ENCODE measurements at regions not wholly inside any gene's neighbourhood (a gene's known extent, or its start where the extent isn't known, plus 50 kb on each side); places are given as distances from the start of the nearest gene placed in this dataset.
"Not testable (repeated sequence)": the region's sequence is repeated elsewhere in the genome, so short reads cannot be mapped to it uniquely, and the experiment has no call there.

DNA sequence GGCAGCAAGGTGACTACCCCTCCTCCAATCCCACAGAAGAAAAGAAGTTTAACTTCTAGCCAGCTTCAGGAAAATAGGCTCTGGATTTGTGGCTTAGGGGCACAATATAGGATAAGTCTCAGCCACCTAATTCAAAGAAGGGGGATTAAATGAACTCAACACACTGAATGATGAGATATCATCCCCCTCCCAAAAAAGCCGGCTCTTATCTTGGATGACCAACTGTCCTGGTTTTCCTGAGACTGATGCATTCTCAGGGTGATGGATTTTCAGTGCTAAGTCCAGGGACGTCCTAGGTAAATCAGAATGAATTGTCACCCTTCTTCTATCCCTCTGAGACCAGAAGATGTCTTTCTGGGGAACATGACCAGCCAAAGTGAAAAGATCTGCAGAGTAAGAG, 487.0 kb upstream of the PROK2 start:
- no peaks in the 10 kb centered on the region for H3K9me3 ChIP-seq (ENCODE audit: control insufficient read depth, low read length)
- no peak overlapping the region for H3K27ac ChIP-seq (ENCODE audit: low read depth, low read length, severe bottlenecking)
- no peaks in the 10 kb centered on the region for H3K36me3 ChIP-seq (ENCODE audit: control insufficient read depth, insufficient read depth, low read length)
- H3K4me3 ChIP-seq (ENCODE audit: extremely low read depth, insufficient read depth, low read length, poor library complexity, severe bottlenecking): no peak overlapping the region
- peaks cover 48% of the 10 kb centered on the region for H3K4me1 ChIP-seq (ENCODE audit: control insufficient read depth, insufficient read depth, low read length, poor library complexity, severe bottlenecking)
- 100% methylated on average over 1 of the region's 2 CpGs; no CpG with 5 or more reads in 1 of the 2 experiments for WGBS, 2 experiments (ENCODE audit: insufficient coverage in 2 of 2)

- Histone ChIP-seq H3K27ac (ENCODE audit: low read depth, low read length, severe bottlenecking) (no peak overlapping the region), H3K36me3 (ENCODE audit: control insufficient read depth, insufficient read depth, low read length) (no peaks in the 10 kb centered on the region), H3K4me1 (ENCODE audit: control insufficient read depth, insufficient read depth, low read length, poor library complexity, severe bottlenecking) (peaks cover 48% of the 10 kb centered on the region), H3K9me3 (ENCODE audit: control insufficient read depth, low read length) (no peaks in the 10 kb centered on the region), H3K4me3 (ENCODE audit: extremely low read depth, insufficient read depth, low read length, poor library complexity, severe bottlenecking) (no peak overlapping the region)
- WGBS, 2 experiments (ENCODE audit: insufficient coverage in 2 of 2): 95% methylated on average over 6 of the region's 6 CpGs; no CpG with 5 or more reads in 1 of the 2 experiments
Measured at GRCh38 chr3:72271216-72271615, 486.3 kb upstream of the PROK2 start.

DNA sequence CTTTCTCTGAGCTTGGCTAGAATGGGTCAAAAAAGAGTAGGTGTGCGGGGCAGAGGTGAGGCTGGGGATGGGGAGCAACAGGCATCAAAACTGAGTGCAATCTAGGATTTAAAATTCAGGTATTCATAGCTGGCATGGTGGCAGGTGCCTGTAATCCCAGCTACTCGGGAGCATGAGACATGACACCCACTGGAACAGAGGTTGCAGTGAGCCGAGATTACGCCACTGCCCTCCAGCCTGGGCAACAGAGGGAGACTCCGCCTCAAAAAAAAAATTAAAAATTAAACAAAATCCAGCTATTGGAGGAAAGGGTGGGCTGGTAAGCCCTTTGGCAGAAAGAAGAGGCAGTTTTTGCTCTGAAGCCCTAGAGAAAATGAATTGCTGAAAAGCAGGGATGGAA, 485.8 kb upstream of the PROK2 start:
- Histone ChIP-seq H3K9me3 (ENCODE audit: control insufficient read depth, low read length) (no peaks in the 10 kb centered on the region), H3K36me3 (ENCODE audit: control insufficient read depth, insufficient read depth, low read length) (no peaks in the 10 kb centered on the region), H3K27ac (ENCODE audit: low read depth, low read length, severe bottlenecking) (no peak overlapping the region), H3K4me3 (ENCODE audit: extremely low read depth, insufficient read depth, low read length, poor library complexity, severe bottlenecking) (no peak overlapping the region), H3K4me1 (ENCODE audit: control insufficient read depth, insufficient read depth, low read length, poor library complexity, severe bottlenecking) (peaks cover 48% of the 10 kb centered on the region)
- WGBS, 2 experiments (ENCODE audit: insufficient coverage in 2 of 2): 94 to 96% methylated on average over 4 of the region's 5 CpGs

DNA sequence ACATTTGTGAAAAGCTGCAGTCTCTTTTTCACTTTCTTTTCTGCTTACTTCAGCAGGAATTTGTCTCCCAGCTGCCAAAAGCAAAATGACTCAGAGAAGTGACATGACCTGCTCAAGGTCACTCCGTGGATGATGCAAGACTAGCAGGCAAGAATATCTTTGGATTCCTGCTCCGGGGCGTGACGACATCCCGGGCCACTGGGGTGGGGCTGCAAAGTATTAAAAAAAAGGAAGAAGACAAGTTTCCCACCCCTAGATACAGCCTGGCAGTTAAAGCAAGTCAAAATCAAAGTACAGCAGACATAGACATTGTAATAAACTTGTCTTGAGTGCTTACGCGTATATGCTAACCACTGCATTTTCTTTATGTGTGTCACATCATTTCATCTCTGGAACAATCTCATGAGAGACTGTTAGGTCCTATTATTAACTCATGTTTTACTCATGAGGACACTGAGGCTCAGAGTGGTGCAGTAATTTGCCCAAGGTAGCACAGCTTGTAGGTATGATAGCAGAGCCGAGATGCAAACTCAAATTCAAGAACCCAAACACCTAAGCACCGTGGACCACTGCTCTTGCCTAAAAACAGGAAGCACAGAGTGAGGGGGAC, 485.2 kb upstream of the PROK2 start:
- 78 to 80% methylated on average over 3 to 8 of the region's 9 CpGs for WGBS, 2 experiments (ENCODE audit: insufficient coverage in 2 of 2)
- Histone ChIP-seq H3K27ac (ENCODE audit: low read depth, low read length, severe bottlenecking) (peak overlapping the region; percentile 30), H3K9me3 (ENCODE audit: control insufficient read depth, low read length) (no peaks in the 10 kb centered on the region), H3K36me3 (ENCODE audit: control insufficient read depth, insufficient read depth, low read length) (no peaks in the 10 kb centered on the region), H3K4me1 (ENCODE audit: control insufficient read depth, insufficient read depth, low read length, poor library complexity, severe bottlenecking) (peaks cover 47% of the 10 kb centered on the region), H3K4me3 (ENCODE audit: extremely low read depth, insufficient read depth, low read length, poor library complexity, severe bottlenecking) (no peak overlapping the region)

DNA sequence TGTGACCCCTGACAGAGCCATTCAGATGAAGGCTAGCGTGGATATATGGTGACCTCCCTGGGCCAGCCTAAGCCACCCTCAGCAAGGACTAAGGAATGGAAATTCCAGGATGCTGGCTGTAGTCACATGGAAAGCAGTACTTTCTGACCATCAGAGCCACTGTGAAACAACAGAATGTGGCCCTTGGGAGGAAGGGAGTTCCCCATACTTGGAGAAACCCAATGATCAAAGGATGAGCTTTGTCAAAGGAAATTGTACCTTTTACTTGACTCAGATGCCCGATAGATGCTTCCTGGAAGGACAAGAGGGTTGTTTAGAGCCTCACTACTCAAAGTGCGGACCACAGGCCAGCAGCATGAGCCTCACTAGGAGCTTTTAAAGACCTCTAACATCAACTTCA, 484.5 kb upstream of the PROK2 start:
- WGBS, 2 experiments (ENCODE audit: insufficient coverage in 2 of 2): 86 to 96% methylated on average over 2 to 3 of the region's 3 CpGs
- Histone ChIP-seq H3K4me1 (ENCODE audit: control insufficient read depth, insufficient read depth, low read length, poor library complexity, severe bottlenecking) (peaks cover 40% of the 10 kb centered on the region), H3K9me3 (ENCODE audit: control insufficient read depth, low read length) (no peaks in the 10 kb centered on the region), H3K27ac (ENCODE audit: low read depth, low read length, severe bottlenecking) (peak overlapping the region; percentile 30), H3K4me3 (ENCODE audit: extremely low read depth, insufficient read depth, low read length, poor library complexity, severe bottlenecking) (no peak overlapping the region), H3K36me3 (ENCODE audit: control insufficient read depth, insufficient read depth, low read length) (no peaks in the 10 kb centered on the region)

- H3K9me3 ChIP-seq (ENCODE audit: control insufficient read depth, low read length); H3K4me3 ChIP-seq (ENCODE audit: extremely low read depth, insufficient read depth, low read length, poor library complexity, severe bottlenecking); H3K36me3 ChIP-seq (ENCODE audit: control insufficient read depth, insufficient read depth, low read length); H3K27ac ChIP-seq (ENCODE audit: low read depth, low read length, severe bottlenecking): not testable (repeated sequence)
- WGBS, 2 experiments (ENCODE audit: insufficient coverage in 2 of 2): 93 to 94% methylated on average over 5 to 6 of the region's 7 CpGs
- peaks cover 20% of the 10 kb centered on the region for H3K4me1 ChIP-seq (ENCODE audit: control insufficient read depth, insufficient read depth, low read length, poor library complexity, severe bottlenecking)
Measured at GRCh38 chr3:72266921-72267524, 482.1 kb upstream of the PROK2 start.

- H3K4me1 ChIP-seq (ENCODE audit: control insufficient read depth, insufficient read depth, low read length, poor library complexity, severe bottlenecking): peaks cover 10% of the 10 kb centered on the region
- 94 to 100% methylated on average over 1 of the region's 3 CpGs for WGBS, 2 experiments (ENCODE audit: insufficient coverage in 2 of 2)
Measured at GRCh38 chr3:72266016-72266370, 481.0 kb upstream of the PROK2 start.

DNA sequence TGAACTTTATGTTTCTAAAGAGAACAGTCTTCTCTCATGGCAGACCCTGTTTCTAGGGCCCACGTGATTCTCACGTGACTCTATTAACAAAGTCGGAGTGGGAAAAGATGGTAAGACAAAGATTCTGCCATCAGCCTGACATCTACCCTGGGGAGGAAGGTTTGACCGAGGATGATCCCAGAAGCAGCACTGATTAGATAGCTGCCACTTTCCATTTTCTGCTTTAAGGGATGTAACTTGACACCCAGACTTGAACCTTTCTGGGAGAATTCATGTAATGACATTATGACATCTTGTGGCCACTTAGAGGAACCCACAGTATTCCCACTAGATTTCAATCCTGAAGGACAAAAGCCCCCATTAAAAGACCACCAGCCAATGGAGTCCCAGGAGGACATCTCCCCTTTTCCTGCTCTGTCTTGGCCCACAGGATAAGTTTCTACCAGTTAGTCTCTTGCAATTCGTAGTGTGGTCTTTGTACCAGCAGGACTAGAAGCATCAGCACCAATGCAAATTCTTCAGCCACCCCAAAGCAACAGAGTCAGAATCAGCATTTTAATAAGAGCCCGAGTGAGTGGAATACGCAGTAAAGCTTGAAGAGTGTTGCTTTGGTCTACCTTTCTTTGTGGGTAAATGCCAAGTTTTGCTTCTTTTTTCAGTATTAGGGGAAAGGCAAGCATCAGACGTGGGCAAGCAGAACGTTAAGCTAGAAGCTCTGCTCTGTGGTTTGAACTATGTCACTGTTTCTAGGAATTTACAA, 480.5 kb upstream of the PROK2 start:
- no peaks in the 10 kb centered on the region for H3K36me3 ChIP-seq (ENCODE audit: control insufficient read depth, insufficient read depth, low read length)
- no peak overlapping the region for H3K4me3 ChIP-seq (ENCODE audit: extremely low read depth, insufficient read depth, low read length, poor library complexity, severe bottlenecking)

More at GRCh38 chr3:72266016-72266370, 481.0 kb upstream of the PROK2 start:
- Histone ChIP-seq H3K9me3 (ENCODE audit: control insufficient read depth, low read length) (no peaks in the 10 kb centered on the region), H3K4me3 (ENCODE audit: extremely low read depth, insufficient read depth, low read length, poor library complexity, severe bottlenecking) (no peak overlapping the region), H3K36me3 (ENCODE audit: control insufficient read depth, insufficient read depth, low read length) (no peaks in the 10 kb centered on the region), H3K27ac (ENCODE audit: low read depth, low read length, severe bottlenecking) (no peak overlapping the region)

GRCh38 chr3:72263223-72263990, 478.5 kb upstream of the PROK2 start:
- H3K4me1 ChIP-seq (ENCODE audit: control insufficient read depth, insufficient read depth, low read length, poor library complexity, severe bottlenecking): peaks cover 2% of the 10 kb centered on the region

More for the DNA sequence above, 480.5 kb upstream of the PROK2 start:
- no peaks in the 10 kb centered on the region for H3K9me3 ChIP-seq (ENCODE audit: control insufficient read depth, low read length)
- no peak overlapping the region for H3K27ac ChIP-seq (ENCODE audit: low read depth, low read length, severe bottlenecking)
- H3K4me1 ChIP-seq (ENCODE audit: control insufficient read depth, insufficient read depth, low read length, poor library complexity, severe bottlenecking): peaks cover 10% of the 10 kb centered on the region
- WGBS, 2 experiments (ENCODE audit: insufficient coverage in 2 of 2): 66 to 77% methylated on average over 5 to 7 of the region's 9 CpGs

DNA sequence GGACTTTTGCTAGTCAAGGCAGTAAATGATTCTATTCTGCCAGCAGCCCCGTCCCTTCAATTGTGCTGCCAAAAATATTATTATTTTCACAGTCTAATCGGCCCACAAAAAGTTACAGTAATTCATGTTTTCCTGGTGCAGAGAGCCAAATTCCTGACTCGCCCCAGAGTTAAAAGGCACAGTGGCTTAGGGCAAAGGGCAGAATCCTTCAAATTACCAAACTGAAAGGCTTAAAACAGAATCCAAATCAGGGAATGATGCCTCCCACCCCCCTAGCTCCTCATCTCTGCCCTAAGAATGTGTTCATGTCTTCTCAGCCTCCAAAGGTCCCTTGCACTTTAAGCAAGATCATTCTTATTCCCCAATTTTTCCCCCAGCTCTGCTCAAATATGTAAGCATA, 477.8 kb upstream of the PROK2 start:
- H3K36me3 ChIP-seq (ENCODE audit: control insufficient read depth, insufficient read depth, low read length): no peaks in the 10 kb centered on the region
- no peak overlapping the region for H3K27ac ChIP-seq (ENCODE audit: low read depth, low read length, severe bottlenecking)
- H3K4me3 ChIP-seq (ENCODE audit: extremely low read depth, insufficient read depth, low read length, poor library complexity, severe bottlenecking): no peak overlapping the region
- peaks cover 4% of the 10 kb centered on the region for H3K4me1 ChIP-seq (ENCODE audit: control insufficient read depth, insufficient read depth, low read length, poor library complexity, severe bottlenecking)
- H3K9me3 ChIP-seq (ENCODE audit: control insufficient read depth, low read length): no peaks in the 10 kb centered on the region
- 88 to 89% methylated on average over 3 of the region's 3 CpGs for WGBS, 2 experiments (ENCODE audit: insufficient coverage in 2 of 2)

More at GRCh38 chr3:72263223-72263990, 478.5 kb upstream of the PROK2 start:
- H3K9me3 ChIP-seq (ENCODE audit: control insufficient read depth, low read length): no peaks in the 10 kb centered on the region
- no peak overlapping the region for H3K4me3 ChIP-seq (ENCODE audit: extremely low read depth, insufficient read depth, low read length, poor library complexity, severe bottlenecking)
- WGBS, 2 experiments (ENCODE audit: insufficient coverage in 2 of 2): 80% methylated on average over 1 to 2 of the region's 4 CpGs
- no peaks in the 10 kb centered on the region for H3K36me3 ChIP-seq (ENCODE audit: control insufficient read depth, insufficient read depth, low read length)
- no peak overlapping the region for H3K27ac ChIP-seq (ENCODE audit: low read depth, low read length, severe bottlenecking)
